SK-N-SH (cell line): ENCODE measurements at regions not wholly inside any gene's neighbourhood (a gene's known extent, or its start where the extent isn't known, plus 50 kb on each side); places are given as distances from the start of the nearest gene placed in this dataset.

Experiments used
- CTCF ChIA-PET: fragments of 300-600, 350-600 bp; formaldehyde crosslinking; extraction: SDS; loops from one replicate; lab custom pipeline; 2021; lab: Yijun Ruan, JAX
- POLR2A ChIA-PET: fragments of 350-600 bp; sonication (Branson Sonifier 250); formaldehyde crosslinking; extraction: SDS; loops from one replicate; lab custom pipeline; 2020; ENCODE audit warnings: antibody characterized with exemption, inconsistent platforms; lab: Yijun Ruan, JAX
- DNase-seq: peaks from one replicate; pipeline ENCODE4 v3.0.0; 2012
- H2AFZ ChIP-seq: fragments of 200-600 bp; sonication (generic); 2 replicates; pipeline ENCODE4 v1.8.1; 2016; ENCODE audit warnings: antibody characterized with exemption, mild to moderate bottlenecking, low read depth
- H3F3A ChIP-seq: fragments of 200-600 bp; sonication (generic); replicated peaks from 2 replicates; pipeline ENCODE3; 2016; ENCODE audit warnings: antibody characterized with exemption, mild to moderate bottlenecking; ENCODE audit not compliant: insufficient read depth
- H3K27ac ChIP-seq, 2 experiments: fragments of 200-500 bp in 1 of 2; fragments of 200-600 bp in 1 of 2; sonication (Bioruptor generic) in 1 of 2; sonication (generic), shearing (Covaris generic) in 1 of 2; 2 replicates each; pipeline versions ENCODE4 v1.5.1 to v1.6.1; 2014 to 2016; ENCODE audit warnings: low read depth in 2 of 2, inconsistent platforms in 1 of 2, low read length in 1 of 2, mild to moderate bottlenecking in 1 of 2, mixed read lengths in 1 of 2
- H3K27me3 ChIP-seq: fragments of 200-600 bp; sonication (generic), shearing (Covaris generic); 2 replicates; pipeline ENCODE4 v1.6.1; 2016; ENCODE audit warnings: mixed run types; ENCODE audit not compliant: insufficient read depth
- H3K36me3 ChIP-seq, 2 experiments: fragments of 200-500 bp in 1 of 2; fragments of 200-600 bp in 1 of 2; sonication (Bioruptor generic) in 1 of 2; sonication (generic) in 1 of 2; replicated peaks in 1 of 2; 2 replicates each; pipeline versions ENCODE3 to v1.5.1; 2014 to 2016; ENCODE audit warnings: low read length in 1 of 2, mild to moderate bottlenecking in 1 of 2; ENCODE audit not compliant: insufficient read depth in 2 of 2, control insufficient read depth in 1 of 2
- H3K4me1 ChIP-seq, 2 experiments: fragments of 200-500 bp in 1 of 2; fragments of 200-600 bp in 1 of 2; sonication (Bioruptor generic) in 1 of 2; sonication (generic), shearing (Covaris generic) in 1 of 2; 2 replicates each; pipeline versions ENCODE4 v1.5.1 to v1.6.1; 2014 to 2016; ENCODE audit warnings: low read depth in 1 of 2, low read length in 1 of 2, mixed run types in 1 of 2; ENCODE audit not compliant: insufficient read depth in 2 of 2, control insufficient read depth in 1 of 2
- H3K4me2 ChIP-seq: fragments of 200-600 bp; sonication (generic), shearing (Covaris generic); 2 replicates; pipeline ENCODE4 v1.6.1; 2017; ENCODE audit warnings: mixed run types
- H3K4me3 ChIP-seq, 2 experiments: fragments of 200-500 bp in 1 of 2; fragments of 200-600 bp in 1 of 2; sonication (Bioruptor generic) in 1 of 2; sonication (generic), shearing (Covaris generic) in 1 of 2; 2 replicates each; pipeline versions ENCODE4 v1.5.1 to v1.8.1; 2014 to 2016; ENCODE audit warnings: low read depth in 2 of 2, inconsistent platforms in 1 of 2, low read length in 1 of 2, mild to moderate bottlenecking in 1 of 2, mixed read lengths in 1 of 2, moderate library complexity in 1 of 2
- H3K79me2 ChIP-seq: fragments of 200-600 bp; sonication (generic); 2 replicates; pipeline ENCODE4 v1.8.1; 2017; ENCODE audit warnings: mild to moderate bottlenecking; ENCODE audit not compliant: insufficient read depth
- H3K9ac ChIP-seq: fragments of 200-600 bp; sonication (generic); 2 replicates; pipeline ENCODE4 v1.6.1; 2017; ENCODE audit warnings: mixed run types
- H3K9me2 ChIP-seq: fragments of 200-600 bp; sonication (generic); 2 replicates; pipeline ENCODE4 v1.6.1; 2017; ENCODE audit warnings: mixed run types
- H3K9me3 ChIP-seq: fragments of 200-600 bp; sonication (generic); 2 replicates; pipeline ENCODE4 v1.6.1; 2017; ENCODE audit warnings: mixed run types, mild to moderate bottlenecking, moderate library complexity
- H4K20me1 ChIP-seq: fragments of 200-600 bp; sonication (generic); 2 replicates; pipeline ENCODE4 v1.6.1; 2017; ENCODE audit warnings: mild to moderate bottlenecking, mixed run types; ENCODE audit not compliant: insufficient read depth
- CTCF ChIP-seq: fragments of 200-600 bp; sonication (generic); IDR thresholded peaks from 2 replicates; pipeline ENCODE4 v1.6.1; 2017; ENCODE audit warnings: antibody characterized with exemption, mild to moderate bottlenecking, moderate library complexity
- EP300 ChIP-seq, 2 experiments: IDR thresholded peaks; 2 replicates each; pipeline versions ENCODE4 v1.4.0 to v1.6.1; 2012; ENCODE audit warnings: borderline replicate concordance in 1 of 2, low read depth in 1 of 2, low read length in 1 of 2
- FOSL2 ChIP-seq: IDR thresholded peaks from 2 replicates; pipeline ENCODE4 v1.4.0; 2012; ENCODE audit warnings: low read depth, mild to moderate bottlenecking, moderate library complexity, borderline replicate concordance
- FOXM1 ChIP-seq: IDR thresholded peaks from 2 replicates; pipeline ENCODE4 v1.4.0; 2012; ENCODE audit warnings: low read depth, mild to moderate bottlenecking
- IRF3 ChIP-seq: fragments of 150-350 bp; IDR thresholded peaks from 2 replicates; pipeline ENCODE4 v1.6.1; 2016; ENCODE audit warnings: mild to moderate bottlenecking, low read depth, low read length
- MAX ChIP-seq: IDR thresholded peaks from 2 replicates; pipeline ENCODE4 v1.4.0; 2012; ENCODE audit warnings: low read depth
- MEF2A ChIP-seq: IDR thresholded peaks from 2 replicates; pipeline ENCODE4 v1.4.0; 2012; ENCODE audit warnings: low read depth, borderline replicate concordance
- NRF1 ChIP-seq: IDR thresholded peaks from 2 replicates; pipeline ENCODE4 v1.6.1; 2012; ENCODE audit warnings: low read depth, mild to moderate bottlenecking, low read length
- POLR2AphosphoS5 ChIP-seq: IDR thresholded peaks from 2 replicates; pipeline ENCODE4 v1.6.1; 2012; ENCODE audit warnings: low read depth, low read length
- REST ChIP-seq: IDR thresholded peaks from 2 replicates; pipeline ENCODE4 v1.6.1; 2012; ENCODE audit warnings: mild to moderate bottlenecking, low read depth, low read length, moderate library complexity
- RFX5 ChIP-seq: IDR thresholded peaks from 2 replicates; pipeline ENCODE4 v1.6.1; 2012; ENCODE audit warnings: mild to moderate bottlenecking, improper control_type of control experiment, low read length
- SIN3A ChIP-seq: IDR thresholded peaks from 2 replicates; pipeline ENCODE4 v1.6.1; 2012; ENCODE audit warnings: low read depth, mild to moderate bottlenecking, low read length, moderate library complexity, borderline replicate concordance
- SMC3 ChIP-seq: IDR thresholded peaks from 2 replicates; pipeline ENCODE4 v1.6.1; 2012; ENCODE audit warnings: low read depth, low read length, improper control_type of control experiment
- TAF1 ChIP-seq: IDR thresholded peaks from 2 replicates; pipeline ENCODE4 v1.6.1; 2012; ENCODE audit warnings: low read depth, mild to moderate bottlenecking, low read length, moderate library complexity, borderline replicate concordance
- YY1 ChIP-seq: IDR thresholded peaks from 2 replicates; pipeline ENCODE4 v1.4.0; 2012; ENCODE audit warnings: low read depth, mild to moderate bottlenecking
- ZBTB33 ChIP-seq: IDR thresholded peaks from 2 replicates; pipeline ENCODE4 v1.4.0; 2012; ENCODE audit warnings: low read depth, borderline replicate concordance
- whole genome bisulfite sequencing: methylation state at CpG from one replicate; pipeline ENCODE4 v1.1.6; 2017; ENCODE audit warnings: low lambda C conversion rate; 5-methylcytosine and 5-hydroxymethylcytosine counted together

- Histone ChIP-seq H3K27me3 (no peaks in the 10 kb centered on the region), H3K9me2 (no peaks in the 10 kb centered on the region), H3K9me3 (no peaks in the 10 kb centered on the region), H3K36me3 (no peaks in the 10 kb centered on the region), H3F3A (no peaks in the 10 kb centered on the region), H3K4me2 (no peak overlapping the region), H3K4me3 (no peak overlapping the region), H2AFZ (no peak overlapping the region), H3K4me1 (no peaks in the 10 kb centered on the region), H4K20me1 (no peaks in the 10 kb centered on the region), H3K27ac (no peak overlapping the region)
- DNase-seq = no peak
- CTCF ChIA-PET = no interaction called here
- 4% methylated on average over 1 of the region's 1 CpG for WGBS
- TF ChIP-seq YY1 (no peak), REST (no peak), NRF1 (no peak), EP300 (IDR thresholded peaks at IDR 0.05; ENCODE audit: borderline replicate concordance in 1 of 2, low read depth in 1 of 2, low read length in 1 of 2) (no peak), ZBTB33 (no peak), MEF2A (no peak), IRF3 (no peak), FOXM1 (no peak), RFX5 (no peak)
- TF ChIP-seq, all 33 proteins: peak for 0
- Histone ChIP-seq H3K9ac (no peak overlapping the region), H3K79me2 (no peaks in the 10 kb centered on the region)
- POLR2A ChIA-PET = no interaction called here
Observed at GRCh38 chr5:12959713-12960112, 984.8 kb downstream of the DNAH5 start.

- Histone ChIP-seq H3K9me2 (no peaks in the 10 kb centered on the region), H3K36me3 (no peaks in the 10 kb centered on the region), H3K4me2 (no peak overlapping the region), H3K9ac (no peak overlapping the region), H3K4me1 (no peaks in the 10 kb centered on the region), H4K20me1 (no peaks in the 10 kb centered on the region), H3K27ac (no peak overlapping the region), H3F3A (no peaks in the 10 kb centered on the region), H3K4me3 (no peak overlapping the region), H3K9me3 (no peaks in the 10 kb centered on the region), H3K79me2 (no peaks in the 10 kb centered on the region), H3K27me3 (no peaks in the 10 kb centered on the region), H2AFZ (no peak overlapping the region)
- WGBS = 2% methylated on average over 2 of the region's 2 CpGs
- CTCF ChIA-PET = no interaction called here
- POLR2A ChIA-PET = no interaction called here
- DNase-seq = no peak
- TF ChIP-seq MAX (no peak), SMC3 (no peak), ZBTB33 (no peak), CTCF (no peak), TAF1 (no peak), SIN3A (no peak), FOXM1 (no peak), EP300 (IDR thresholded peaks at IDR 0.05; ENCODE audit: borderline replicate concordance in 1 of 2, low read depth in 1 of 2, low read length in 1 of 2) (no peak), FOSL2 (no peak), POLR2AphosphoS5 (no peak), RFX5 (no peak)
Observed at GRCh38 chr5:12952409-12952808, 992.1 kb downstream of the DNAH5 start.
